WERI-Rb-1 (cell line): ENCODE measurements at regions not wholly inside any gene's neighbourhood (a gene's known extent, or its start where the extent isn't known, plus 50 kb on each side); places are given as distances from the start of the nearest gene placed in this dataset.

Experiments used
- DNase-seq: peaks from one replicate; pipeline ENCODE4 v3.0.0-alpha.2; 2020
- H3K27ac ChIP-seq: fragments of 250-450 bp; sonication (Bioruptor Pico); 2 replicates; pipeline ENCODE4 v1.5.1; 2020; ENCODE audit warnings: mild to moderate bottlenecking, moderate library complexity
- H3K27me3 ChIP-seq: fragments of 250-450 bp; sonication (Bioruptor Pico); 2 replicates; pipeline ENCODE4 v1.5.1; 2021; ENCODE audit warnings: mild to moderate bottlenecking, low read depth, moderate library complexity; ENCODE audit not compliant: insufficient read depth, severe bottlenecking
- H3K36me3 ChIP-seq: fragments of 250-450 bp; sonication (Bioruptor Pico); 2 replicates; pipeline ENCODE4 v1.5.1; 2020; ENCODE audit warnings: mild to moderate bottlenecking, moderate library complexity
- H3K4me3 ChIP-seq: 2 replicates; pipeline ENCODE4 v1.5.1; 2011; ENCODE audit warnings: low read depth, mild to moderate bottlenecking, control low read depth, low read length
- H3K9me3 ChIP-seq: fragments of 250-450 bp; sonication (Bioruptor Pico); 2 replicates; pipeline ENCODE4 v1.5.1; 2021; ENCODE audit warnings: mild to moderate bottlenecking, moderate library complexity; ENCODE audit not compliant: severe bottlenecking
- TF ChIP-seq, protein P1 (sequence below): IDR thresholded peaks from 2 replicates; pipeline ENCODE4 v1.5.1; 2011; ENCODE audit warnings: low read depth, mild to moderate bottlenecking, control low read depth, inconsistent platforms, low read length

- TF ChIP-seq, protein P1, sequence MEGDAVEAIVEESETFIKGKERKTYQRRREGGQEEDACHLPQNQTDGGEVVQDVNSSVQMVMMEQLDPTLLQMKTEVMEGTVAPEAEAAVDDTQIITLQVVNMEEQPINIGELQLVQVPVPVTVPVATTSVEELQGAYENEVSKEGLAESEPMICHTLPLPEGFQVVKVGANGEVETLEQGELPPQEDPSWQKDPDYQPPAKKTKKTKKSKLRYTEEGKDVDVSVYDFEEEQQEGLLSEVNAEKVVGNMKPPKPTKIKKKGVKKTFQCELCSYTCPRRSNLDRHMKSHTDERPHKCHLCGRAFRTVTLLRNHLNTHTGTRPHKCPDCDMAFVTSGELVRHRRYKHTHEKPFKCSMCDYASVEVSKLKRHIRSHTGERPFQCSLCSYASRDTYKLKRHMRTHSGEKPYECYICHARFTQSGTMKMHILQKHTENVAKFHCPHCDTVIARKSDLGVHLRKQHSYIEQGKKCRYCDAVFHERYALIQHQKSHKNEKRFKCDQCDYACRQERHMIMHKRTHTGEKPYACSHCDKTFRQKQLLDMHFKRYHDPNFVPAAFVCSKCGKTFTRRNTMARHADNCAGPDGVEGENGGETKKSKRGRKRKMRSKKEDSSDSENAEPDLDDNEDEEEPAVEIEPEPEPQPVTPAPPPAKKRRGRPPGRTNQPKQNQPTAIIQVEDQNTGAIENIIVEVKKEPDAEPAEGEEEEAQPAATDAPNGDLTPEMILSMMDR = no peak
- H3K9me3 ChIP-seq = no peaks in the 10 kb centered on the region
- peaks cover 5% of the 10 kb centered on the region for H3K27me3 ChIP-seq
- no peak overlapping the region for H3K4me3 ChIP-seq
- H3K36me3 ChIP-seq = no peaks in the 10 kb centered on the region
- no peak overlapping the region for H3K27ac ChIP-seq
- no peak for DNase-seq
Observed at GRCh38 chr11:13841393-13841792, 121.1 kb upstream of the SPON1 start.

DNA sequence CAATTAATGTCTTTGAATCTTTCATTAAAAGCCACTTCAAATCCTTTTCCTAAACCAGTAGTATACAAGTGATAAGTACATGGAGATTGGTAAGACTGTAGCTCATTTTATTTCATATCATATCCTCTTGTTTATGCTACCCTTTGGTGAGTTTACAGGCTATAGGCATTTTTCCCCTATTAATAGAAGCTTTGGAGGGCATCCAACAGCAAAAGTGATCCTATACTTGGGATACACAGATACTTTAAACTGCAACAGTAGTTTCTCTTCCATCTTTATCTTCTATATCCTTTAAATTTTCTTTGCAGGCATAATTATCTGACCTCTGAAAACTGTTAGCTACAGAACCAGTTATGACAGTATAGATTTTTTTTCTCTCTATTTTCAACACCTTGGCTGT, 114.5 kb upstream of the SPON1 start:
- TF ChIP-seq, protein P1 = no peak
- no peaks in the 10 kb centered on the region for H3K36me3 ChIP-seq
- H3K9me3 ChIP-seq = no peaks in the 10 kb centered on the region
- H3K27ac ChIP-seq = no peak overlapping the region
- H3K27me3 ChIP-seq = peaks cover 15% of the 10 kb centered on the region
- DNase-seq = no peak
- H3K4me3 ChIP-seq = no peak overlapping the region

DNA sequence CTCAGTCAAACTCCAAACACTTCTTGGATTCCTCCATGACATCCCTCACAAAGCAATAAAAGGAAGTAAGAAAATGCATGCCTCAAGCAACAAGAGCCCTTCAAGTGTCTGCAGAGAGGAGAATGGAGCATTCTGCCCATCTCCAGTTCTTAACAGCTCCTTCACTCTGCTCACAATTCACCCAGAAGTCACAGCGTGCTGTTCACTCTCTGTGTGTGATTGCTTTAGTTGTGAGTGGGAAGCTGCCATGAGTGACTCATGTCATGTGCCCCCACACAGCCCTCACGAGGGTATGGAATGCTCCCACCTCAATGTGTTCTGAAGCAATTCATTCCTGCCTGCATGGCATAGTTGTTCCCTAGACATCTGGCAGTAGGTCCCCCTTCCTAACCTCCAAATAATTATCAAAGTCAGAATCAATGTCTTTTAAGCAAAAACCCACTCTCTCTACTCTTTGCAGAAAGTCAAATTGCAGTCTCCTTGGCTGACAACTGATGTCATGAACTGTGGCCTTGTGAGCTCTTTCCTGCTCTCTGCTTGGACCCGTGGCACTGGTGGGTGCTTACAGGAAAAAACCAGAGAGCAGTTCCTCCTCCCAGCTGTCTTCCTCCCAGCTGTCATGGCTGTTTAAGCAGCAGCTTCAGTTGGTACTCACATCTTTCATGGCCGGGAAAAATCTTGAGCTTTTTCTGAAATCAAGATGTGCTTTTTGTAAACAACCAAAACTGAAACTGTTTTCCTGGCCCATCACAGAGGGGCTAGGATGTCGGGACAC, 112.1 kb upstream of the SPON1 start:
- TF ChIP-seq, protein P1 = no peak
- H3K4me3 ChIP-seq = no peak overlapping the region
- peaks cover 15% of the 10 kb centered on the region for H3K27me3 ChIP-seq
- H3K27ac ChIP-seq = no peak overlapping the region
- no peak for DNase-seq
- H3K36me3 ChIP-seq = no peaks in the 10 kb centered on the region
- no peaks in the 10 kb centered on the region for H3K9me3 ChIP-seq

GRCh38 chr11:13851691-13852090, 110.8 kb upstream of the SPON1 start:
- no peak for DNase-seq
- no peaks in the 10 kb centered on the region for H3K9me3 ChIP-seq
- H3K4me3 ChIP-seq = no peak overlapping the region
- no peak overlapping the region for H3K27ac ChIP-seq
- H3K36me3 ChIP-seq = no peaks in the 10 kb centered on the region
- H3K27me3 ChIP-seq = peaks cover 15% of the 10 kb centered on the region
- TF ChIP-seq, protein P1 = no peak

- TF ChIP-seq, protein P1 = no peak
- no peak for DNase-seq
- peaks cover 15% of the 10 kb centered on the region for H3K27me3 ChIP-seq
Observed at GRCh38 chr11:13852481-13852880, 110.0 kb upstream of the SPON1 start.

DNA sequence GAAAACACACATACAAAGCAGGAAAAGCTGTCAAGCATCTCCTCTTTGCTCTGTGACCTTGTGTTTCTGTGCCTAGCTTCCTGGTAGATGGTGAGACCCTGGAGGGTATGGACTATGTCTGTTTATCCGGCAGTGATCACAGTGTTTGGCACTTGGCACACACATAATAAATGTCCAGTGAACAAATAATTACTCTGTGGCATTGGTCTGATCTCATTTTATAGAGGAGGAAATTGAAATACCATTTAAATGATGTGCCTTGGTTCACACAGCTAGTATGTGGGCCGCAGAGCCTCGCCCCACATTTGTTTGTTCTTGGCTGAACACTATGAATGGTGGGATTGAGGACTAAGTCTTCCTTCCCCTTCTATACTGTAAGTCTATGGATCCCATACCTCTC, 104.7 kb upstream of the SPON1 start:
- H3K36me3 ChIP-seq = no peaks in the 10 kb centered on the region
- no peaks in the 10 kb centered on the region for H3K27me3 ChIP-seq
- H3K4me3 ChIP-seq = no peak overlapping the region
- no peak for DNase-seq
- TF ChIP-seq, protein P1 = no peak
- H3K9me3 ChIP-seq = no peaks in the 10 kb centered on the region
- H3K27ac ChIP-seq = no peak overlapping the region

More at GRCh38 chr11:13852481-13852880, 110.0 kb upstream of the SPON1 start:
- Histone ChIP-seq H3K4me3 (no peak overlapping the region), H3K27ac (no peak overlapping the region), H3K36me3 (no peaks in the 10 kb centered on the region), H3K9me3 (no peaks in the 10 kb centered on the region)
